H1 (cell line): ENCODE measurements at regions not wholly inside any gene's neighbourhood (a gene's known extent, or its start where the extent isn't known, plus 50 kb on each side); places are given as distances from the start of the nearest gene placed in this dataset.

Source experiments
- CTCF ChIA-PET: fragments of 300-600 bp; sonication (Branson Sonifier 250); formaldehyde crosslinking; loops from one replicate; lab custom pipeline; 2021; ENCODE audit not compliant: partially characterized antibody; lab: Charles Lee
- POLR2A ChIA-PET: fragments of 300-600 bp; sonication (Branson Sonifier 250); formaldehyde crosslinking; loops from one replicate; lab custom pipeline; 2021; ENCODE audit warnings: inconsistent platforms; ENCODE audit not compliant: partially characterized antibody; lab: Charles Lee
- DNase-seq, 2 experiments: peaks; one replicate each; pipeline versions ENCODE4 v3.0.0 to v3.0.0-alpha.2; 2010 to 2022; ENCODE audit warnings: low spot score in 2 of 2, low read depth in 1 of 2, mixed read lengths in 1 of 2
- FAIRE-seq: peaks from 2 replicates; lab custom pipeline; 2011; peaks lifted over from hg19 to GRCh38; lab: Jason Lieb, UNC
- H2AFZ ChIP-seq: 2 replicates; pipeline ENCODE4 v1.8.1; 2012; ENCODE audit warnings: low read length, inconsistent platforms
- H2AK5ac ChIP-seq: 2 replicates; pipeline ENCODE4 v1.6.1; 2013; ENCODE audit warnings: low read depth, low read length
- H2BK120ac ChIP-seq: replicated peaks from 2 replicates; pipeline ENCODE3; 2013; ENCODE audit warnings: low read depth, low read length, inconsistent platforms
- H2BK12ac ChIP-seq: 2 replicates; pipeline ENCODE4 v1.6.1; 2013; ENCODE audit warnings: low read depth, low read length
- H2BK15ac ChIP-seq: 2 replicates; pipeline ENCODE4 v1.6.1; 2013; ENCODE audit warnings: low read length
- H2BK20ac ChIP-seq: 2 replicates; pipeline ENCODE4 v1.6.1; 2013; ENCODE audit warnings: low read length
- H2BK5ac ChIP-seq: 2 replicates; pipeline ENCODE4 v1.6.1; 2013; ENCODE audit warnings: low read depth, low read length
- H3K14ac ChIP-seq: 2 replicates; pipeline ENCODE4 v1.6.1; 2013; ENCODE audit warnings: inconsistent platforms; ENCODE audit not compliant: insufficient read length
- H3K18ac ChIP-seq: 2 replicates; pipeline ENCODE4 v1.6.1; 2013; ENCODE audit warnings: low read length; ENCODE audit errors: extremely low read depth
- H3K23ac ChIP-seq: 2 replicates; pipeline ENCODE4 v1.6.1; 2013; ENCODE audit warnings: inconsistent platforms; ENCODE audit not compliant: insufficient read length
- H3K23me2 ChIP-seq: 2 replicates; pipeline ENCODE4 v1.6.1; 2013; ENCODE audit warnings: low read depth, low read length
- H3K27ac ChIP-seq: 2 replicates; pipeline ENCODE4 v1.6.1; 2011; ENCODE audit warnings: low read depth, low read length, inconsistent platforms
- H3K27me3 ChIP-seq, 4 experiments: replicated peaks in 1 of 4; 1 replicate in 1 of 4; 2 replicates in 3 of 4; pipeline versions ENCODE4 v1.6.1 to v1.8.1; 2011 to 2013; ENCODE audit warnings: low read length in 3 of 4, mild to moderate bottlenecking in 3 of 4, inconsistent platforms in 2 of 4, mixed read lengths in 2 of 4, moderate library complexity in 1 of 4; ENCODE audit not compliant: control insufficient read depth in 3 of 4, insufficient read depth in 3 of 4; ENCODE audit errors: extremely low read depth in 1 of 4
- H3K36me3 ChIP-seq, 4 experiments: 2 replicates each; pipeline versions ENCODE4 v1.6.1 to v1.8.1; 2011 to 2013; ENCODE audit warnings: mild to moderate bottlenecking in 4 of 4, low read length in 3 of 4, moderate library complexity in 2 of 4, control low read depth in 1 of 4, inconsistent platforms in 1 of 4; ENCODE audit not compliant: insufficient read depth in 4 of 4, control insufficient read depth in 2 of 4
- H3K4ac ChIP-seq: replicated peaks from 2 replicates; pipeline ENCODE3; 2013; ENCODE audit warnings: low read length, low read depth, mixed read lengths, inconsistent platforms; ENCODE audit not compliant: insufficient read length
- H3K4me1 ChIP-seq, 4 experiments: replicated peaks in 1 of 4; 1 replicate in 1 of 4; 2 replicates in 3 of 4; pipeline versions ENCODE4 v1.6.1 to v1.8.1; 2011 to 2013; ENCODE audit warnings: low read length in 3 of 4, inconsistent platforms in 2 of 4, mixed read lengths in 1 of 4; ENCODE audit not compliant: insufficient read depth in 4 of 4, control insufficient read depth in 3 of 4
- H3K4me2 ChIP-seq, 2 experiments: 2 replicates each; pipeline versions ENCODE4 v1.6.1 to v1.8.1; 2011 to 2013; ENCODE audit warnings: low read depth in 2 of 2, low read length in 2 of 2, control low read depth in 1 of 2, inconsistent platforms in 1 of 2, mild to moderate bottlenecking in 1 of 2; ENCODE audit not compliant: insufficient read depth in 1 of 2
- H3K4me3 ChIP-seq, 4 experiments: fragments of 200-600, 300-600 bp in 1 of 4; sonication (generic), shearing (Covaris generic), sonication (Bioruptor Twin) in 1 of 4; 2 replicates each; pipeline versions ENCODE4 v1.5.1 to v1.8.1; 2011 to 2016; ENCODE audit warnings: low read length in 4 of 4, low read depth in 3 of 4, control low read depth in 2 of 4, inconsistent platforms in 2 of 4, mild to moderate bottlenecking in 2 of 4, mixed read lengths in 1 of 4, moderate library complexity in 1 of 4; ENCODE audit not compliant: insufficient read depth in 2 of 4; ENCODE audit errors: extremely low read depth in 1 of 4
- H3K56ac ChIP-seq: replicated peaks from 2 replicates; pipeline ENCODE3; 2013; ENCODE audit warnings: low read depth, mild to moderate bottlenecking, mixed read lengths, low read length, inconsistent platforms; ENCODE audit not compliant: insufficient read length
- H3K79me1 ChIP-seq: 2 replicates; pipeline ENCODE4 v1.6.1; 2013; ENCODE audit warnings: low read depth, low read length, control low read depth
- H3K79me2 ChIP-seq, 2 experiments: 2 replicates each; pipeline versions ENCODE4 v1.6.1 to v1.8.1; 2012 to 2013; ENCODE audit warnings: low read length in 2 of 2, mild to moderate bottlenecking in 2 of 2, inconsistent platforms in 1 of 2; ENCODE audit not compliant: insufficient read depth in 2 of 2, control insufficient read depth in 1 of 2
- H3K9ac ChIP-seq, 4 experiments: replicated peaks in 1 of 4; 1 replicate in 1 of 4; 2 replicates in 3 of 4; pipeline versions ENCODE4 v1.6.1 to v1.8.1; 2011 to 2013; ENCODE audit warnings: low read depth in 3 of 4, low read length in 3 of 4, control low read depth in 2 of 4, mild to moderate bottlenecking in 2 of 4, moderate library complexity in 2 of 4, inconsistent platforms in 1 of 4; ENCODE audit errors: extremely low read depth in 1 of 4
- H3K9me3 ChIP-seq, 2 experiments: 2 replicates each; pipeline versions ENCODE4 v1.6.1 to v1.8.1; 2012 to 2013; ENCODE audit warnings: mild to moderate bottlenecking in 2 of 2, moderate library complexity in 2 of 2, control low read depth in 1 of 2, inconsistent platforms in 1 of 2, low read depth in 1 of 2, low read length in 1 of 2, mixed read lengths in 1 of 2; ENCODE audit not compliant: insufficient read depth in 2 of 2
- H4K20me1 ChIP-seq, 2 experiments: replicated peaks in 1 of 2; 2 replicates each; pipeline versions ENCODE3 to v1.8.1; 2011 to 2013; ENCODE audit warnings: inconsistent platforms in 2 of 2, low read length in 2 of 2, mild to moderate bottlenecking in 1 of 2; ENCODE audit not compliant: insufficient read depth in 2 of 2, control insufficient read depth in 1 of 2
- H4K5ac ChIP-seq: 2 replicates; pipeline ENCODE4 v1.6.1; 2013; ENCODE audit warnings: low read length, low read depth, mixed read lengths, inconsistent platforms; ENCODE audit not compliant: insufficient read length
- H4K8ac ChIP-seq: 2 replicates; pipeline ENCODE4 v1.8.0; 2013; ENCODE audit warnings: mild to moderate bottlenecking, moderate library complexity, low read length, inconsistent platforms; ENCODE audit not compliant: insufficient read depth; ENCODE audit errors: extremely low read depth
- H4K91ac ChIP-seq: replicated peaks from 2 replicates; pipeline ENCODE3; 2013; ENCODE audit warnings: low read length, mixed read lengths, inconsistent platforms; ENCODE audit not compliant: insufficient read length
- CBX8 ChIP-seq: fragments of 300-800, 300-1000 bp; sonication (generic); IDR thresholded peaks from 2 replicates; pipeline ENCODE4 v1.7.1; 2016; ENCODE audit warnings: low read depth, low read length, borderline replicate concordance
- WGBS, 2 experiments: shearing (Covaris generic) in 1 of 2; methylation state at CpG; one replicate each; pipeline versions ENCODE4 v1.1.6 to v1.1.7; 2013 to 2015; ENCODE audit warnings: low lambda C conversion rate in 2 of 2, mixed read lengths in 2 of 2, inconsistent platforms in 1 of 2, low coverage in 1 of 2, missing lambda C conversion rate in 1 of 2; ENCODE audit not compliant: insufficient replicate concordance in 2 of 2, insufficient coverage in 1 of 2, insufficient read length in 1 of 2; ENCODE audit errors: extremely low coverage in 1 of 2, missing lambda C conversion rate in 1 of 2; 5-methylcytosine and 5-hydroxymethylcytosine counted together

- POLR2A ChIA-PET, result no interaction called here
- Histone ChIP-seq H2BK15ac (no peak overlapping the region), H3K4me3 (no peak overlapping the region)
Measured at GRCh38 chr12:30041096-30041495, 257.4 kb upstream of the TMTC1 start.

More at GRCh38 chr12:30041096-30041495, 257.4 kb upstream of the TMTC1 start:
- H2BK120ac ChIP-seq, result no peak overlapping the region
- H4K8ac ChIP-seq, result no peak overlapping the region
- no peak overlapping the region for H2BK20ac ChIP-seq
- H4K5ac ChIP-seq, result no peak overlapping the region
- no peaks in the 10 kb centered on the region for H3K79me2 ChIP-seq
- H3K4ac ChIP-seq, result no peak overlapping the region
- no peaks in the 10 kb centered on the region for H4K20me1 ChIP-seq
- H3K23ac ChIP-seq, result no peak overlapping the region
- H3K79me1 ChIP-seq, result no peaks in the 10 kb centered on the region
- FAIRE-seq, result no peak
- no peak overlapping the region for H3K4me2 ChIP-seq
- no peaks in the 10 kb centered on the region for H3K23me2 ChIP-seq
- DNase-seq, result no peak
- no peak overlapping the region for H2BK5ac ChIP-seq
- H3K4me1 ChIP-seq, result peaks cover 0 to 4% (median 0%) of the 10 kb centered on the region in 4 experiments; a peak in 2 of 7 replicates
- no peak overlapping the region for H3K27ac ChIP-seq
- no peaks in the 10 kb centered on the region for H3K36me3 ChIP-seq
- CTCF ChIA-PET, result no interaction called here
- no peak for TF ChIP-seq CBX8
- no peak overlapping the region for H3K18ac ChIP-seq
- H2AK5ac ChIP-seq, result no peak overlapping the region
- H2BK12ac ChIP-seq, result no peak overlapping the region
- H4K91ac ChIP-seq, result no peak overlapping the region
- no peak overlapping the region for H3K14ac ChIP-seq
- no peaks in the 10 kb centered on the region for H3K27me3 ChIP-seq
- H3K9me3 ChIP-seq, result no peaks in the 10 kb centered on the region
- 88% methylated on average over 2 of the region's 2 CpGs; no CpG with 5 or more reads in 1 of the 2 experiments for whole genome bisulfite sequencing, 2 experiments
- H2AFZ ChIP-seq, result no peak overlapping the region
- no peak overlapping the region for H3K9ac ChIP-seq
- H3K56ac ChIP-seq, result no peak overlapping the region
